Stimulated activated CD8-positive, alpha-beta memory T cell treated with anti-CD3 and anti-CD28 coated beads, Interleukin-12 subunit alpha, Interleukin-12 subunit beta, amount 100 ng/mL, for 1 hour (primary cell): ENCODE measurements at regions not wholly inside any gene's neighbourhood (a gene's known extent, or its start where the extent isn't known, plus 50 kb on each side); places are given as distances from the start of the nearest gene placed in this dataset.

Experiments
- DNase-seq: peaks from one replicate; pipeline ENCODE4 v3.0.0-alpha.2; 2020; ENCODE audit warnings: low read depth

GRCh38 chr13:73966331-73966730 is 167.9 kb downstream of the KLF12 start:
- no peak for DNase-seq

DNA sequence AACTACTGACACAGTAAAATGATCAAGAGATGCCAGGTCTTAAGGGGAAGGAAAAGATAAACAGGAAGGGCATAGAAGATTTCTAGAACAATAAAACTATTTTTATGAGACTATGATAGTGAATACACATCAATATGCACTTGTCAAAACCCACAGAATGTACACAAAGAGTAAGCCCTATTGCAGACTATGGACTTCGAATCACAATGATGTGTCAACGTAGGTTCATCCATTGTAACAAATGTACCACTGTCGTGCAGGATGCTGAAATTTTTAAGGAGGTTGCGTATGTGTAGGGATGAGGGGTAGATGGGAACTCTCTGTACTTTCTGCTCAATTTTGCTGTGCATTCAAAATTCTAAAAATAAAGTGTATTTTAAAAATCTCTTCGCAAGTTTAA is 171.9 kb downstream of the KLF12 start:
- no peak for DNase-seq

DNA sequence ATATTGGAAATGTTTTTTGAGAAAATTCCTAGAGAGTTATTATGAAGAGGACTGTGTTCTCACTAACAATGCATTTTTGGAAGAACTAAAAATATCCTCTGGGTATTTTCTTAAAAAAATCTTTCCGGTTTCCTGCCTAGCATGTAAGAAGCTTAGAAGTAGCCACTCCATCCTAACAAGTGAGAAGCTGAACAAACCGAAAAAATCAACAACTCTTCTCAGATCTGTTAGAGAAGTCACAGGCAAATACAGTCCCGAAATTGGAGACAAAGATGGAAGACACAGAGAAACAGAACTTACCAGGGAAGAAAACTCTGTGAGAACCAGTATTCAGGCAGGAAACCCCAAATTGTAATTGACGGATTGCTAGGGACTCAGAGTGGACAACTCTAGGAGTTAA is 173.0 kb downstream of the KLF12 start:
- no peak for DNase-seq

GRCh38 chr13:73960474-73960873 is 173.7 kb downstream of the KLF12 start:
- no peak for DNase-seq

- DNase-seq: no peak
Measured at GRCh38 chr13:73958657-73959397, 175.4 kb downstream of the KLF12 start.

DNA sequence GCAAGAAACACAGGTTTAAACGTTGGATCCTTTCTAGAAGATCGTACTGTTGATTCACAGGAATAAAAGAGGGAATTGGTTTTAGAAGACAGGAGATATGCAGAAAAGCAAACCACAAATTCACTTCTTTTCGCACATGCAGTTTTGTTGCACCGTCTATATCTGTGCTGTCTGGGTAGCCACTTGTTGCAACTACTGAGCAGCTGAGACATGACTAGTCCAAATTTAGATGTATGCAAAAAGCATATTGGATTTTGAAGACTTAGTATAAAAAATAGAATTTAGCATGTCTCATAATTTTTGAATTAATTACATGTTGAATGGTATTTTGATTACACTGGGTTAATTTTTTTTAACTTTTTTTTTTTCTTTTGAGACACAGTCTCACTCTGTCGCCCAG is 176.3 kb downstream of the KLF12 start:
- no peak for DNase-seq

GRCh38 chr13:73956795-73957408 is 177.3 kb downstream of the KLF12 start:
- no peak for DNase-seq

DNA sequence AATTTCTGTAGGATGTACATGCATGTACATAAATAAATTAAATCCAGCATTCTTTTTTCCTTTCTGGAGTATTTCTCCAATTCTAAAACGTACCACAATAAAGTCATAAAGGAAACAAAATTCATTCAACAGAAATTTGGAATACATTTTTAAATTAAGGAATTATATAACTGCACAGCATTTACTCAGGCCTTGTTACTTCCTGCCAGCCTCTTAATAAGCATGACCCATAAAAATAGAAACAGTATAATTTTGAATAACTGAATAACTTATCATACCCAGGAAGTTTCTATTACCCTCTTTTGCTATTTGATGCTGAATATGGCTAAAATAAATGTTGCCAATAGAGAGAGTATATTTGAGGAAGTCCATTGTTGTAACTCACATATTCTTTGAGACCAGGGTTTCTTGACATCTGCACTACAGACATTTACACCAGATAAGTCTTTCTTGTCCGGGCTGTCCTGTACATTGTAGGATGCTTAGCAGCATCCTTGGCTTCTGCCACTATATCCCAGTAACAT is 178.2 kb downstream of the KLF12 start:
- no peak for DNase-seq

GRCh38 chr13:73954808-73955207 is 179.4 kb downstream of the KLF12 start:
- no peak for DNase-seq

DNA sequence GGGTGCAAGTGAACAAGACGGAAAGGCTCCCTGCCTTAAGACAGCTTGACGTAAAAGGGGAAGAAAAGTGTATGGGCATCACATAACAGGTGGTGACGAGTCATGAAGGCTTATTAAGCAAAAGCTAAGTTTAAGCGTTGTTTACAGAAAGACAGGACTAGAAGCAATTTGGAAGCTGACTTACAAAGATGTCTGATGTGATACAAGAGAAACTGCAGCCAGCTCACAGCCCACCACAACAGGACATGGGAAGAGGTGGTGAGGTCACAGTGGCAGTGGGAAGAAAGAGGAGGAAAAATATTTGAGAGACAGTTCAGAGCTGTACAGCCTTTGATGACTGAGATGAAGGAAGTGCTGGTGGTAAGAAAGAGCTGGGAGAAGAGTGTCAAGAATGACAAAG is 181.6 kb downstream of the KLF12 start:
- no peak for DNase-seq

GRCh38 chr13:73948848-73949529 is 185.2 kb downstream of the KLF12 start:
- DNase-seq: no peak

- no peak for DNase-seq
Measured at GRCh38 chr13:73945871-73946270, 188.3 kb downstream of the KLF12 start.

DNA sequence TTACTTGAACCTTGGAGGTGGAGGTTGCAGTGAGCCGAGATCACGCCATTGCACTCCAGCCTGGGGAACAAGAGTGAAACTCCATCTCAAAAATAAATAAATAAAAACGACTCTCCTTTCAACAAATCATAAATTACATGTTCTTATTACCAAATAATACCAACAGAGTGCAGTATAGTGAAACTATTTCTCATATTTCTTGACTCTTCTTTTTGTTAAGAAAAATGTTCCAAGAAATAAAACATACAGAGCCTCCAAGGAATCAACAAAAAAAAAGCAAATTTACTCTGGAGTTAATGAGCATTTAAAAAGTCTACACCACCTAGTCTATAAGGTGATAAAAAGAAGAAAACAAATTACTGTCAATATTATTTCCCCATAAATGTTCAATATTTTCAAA is 188.8 kb downstream of the KLF12 start:
- no peak for DNase-seq

GRCh38 chr13:73943965-73944233 is 190.3 kb downstream of the KLF12 start:
- DNase-seq: no peak

- DNase-seq: no peak
Measured at GRCh38 chr13:73943137-73943964, 190.9 kb downstream of the KLF12 start.

- no peak for DNase-seq
Measured at GRCh38 chr13:73941752-73942151, 192.5 kb downstream of the KLF12 start.

DNA sequence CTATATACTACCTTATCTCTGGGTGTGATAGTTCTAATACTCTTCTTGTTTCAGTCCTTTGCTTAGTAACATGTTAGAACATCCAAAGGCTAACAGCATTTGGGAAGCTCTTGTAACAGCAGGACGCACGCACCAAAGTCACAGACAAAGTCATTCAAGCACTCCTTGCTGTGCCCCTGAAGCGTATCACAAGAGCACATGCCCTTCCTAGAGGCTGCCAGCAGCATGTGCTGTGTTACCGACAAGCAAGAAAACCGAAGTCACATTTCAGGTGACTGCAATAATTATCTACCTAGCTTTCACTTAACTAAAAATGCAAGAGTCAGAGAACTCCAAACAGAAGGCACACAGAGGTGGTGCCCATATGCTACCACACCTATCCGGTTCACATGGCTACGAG is 194.1 kb downstream of the KLF12 start:
- no peak for DNase-seq

- no peak for DNase-seq
Measured at GRCh38 chr13:73939603-73940002, 194.6 kb downstream of the KLF12 start.

DNA sequence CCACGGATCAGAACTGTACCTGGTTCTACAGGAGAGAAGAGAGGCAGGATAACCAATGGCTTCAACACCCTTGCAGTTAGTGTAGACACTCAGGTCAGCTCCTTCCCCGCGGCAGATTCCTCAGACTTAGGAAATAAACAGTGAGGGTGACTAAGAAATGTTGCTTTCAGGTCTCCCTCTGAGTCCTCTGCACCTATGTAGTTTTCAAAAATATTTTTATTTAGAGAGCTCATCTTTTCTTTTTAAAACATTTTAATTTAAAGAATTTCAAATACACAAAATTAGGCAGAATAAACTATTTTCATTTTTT is 195.2 kb downstream of the KLF12 start:
- DNase-seq: no peak

DNA sequence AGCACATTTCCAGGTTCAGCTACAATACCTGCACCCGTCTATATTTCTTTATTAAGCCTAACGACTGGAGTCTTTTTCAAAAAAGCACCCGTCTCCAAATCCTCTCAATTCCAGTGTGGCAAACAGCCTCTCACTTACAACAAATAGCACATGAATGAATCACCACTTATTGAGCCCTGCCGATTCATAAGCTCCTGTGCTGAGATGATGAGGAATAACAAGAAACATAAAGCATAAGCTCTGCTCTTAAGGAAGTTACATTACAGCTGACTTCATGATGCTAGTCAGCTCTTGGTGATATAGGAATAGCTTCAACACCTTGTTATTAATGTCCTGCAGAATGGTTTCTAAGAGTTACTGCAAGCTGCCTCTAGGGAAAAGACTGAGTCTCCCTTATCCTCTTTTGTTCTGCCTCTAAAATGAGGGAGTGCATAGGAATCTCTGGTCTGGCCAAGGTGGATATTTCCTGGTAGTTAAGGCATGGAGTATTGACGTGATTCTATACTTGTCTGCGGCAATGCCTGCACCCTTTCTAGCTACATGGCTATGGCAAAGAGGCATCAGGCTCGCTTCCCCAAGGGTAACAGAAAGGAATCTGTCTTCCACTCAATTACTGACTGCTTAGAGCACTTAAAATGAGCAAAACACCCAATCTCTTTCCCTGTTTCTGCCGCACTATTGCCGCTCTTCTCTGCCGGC is 195.7 kb downstream of the KLF12 start:
- DNase-seq: no peak

DNA sequence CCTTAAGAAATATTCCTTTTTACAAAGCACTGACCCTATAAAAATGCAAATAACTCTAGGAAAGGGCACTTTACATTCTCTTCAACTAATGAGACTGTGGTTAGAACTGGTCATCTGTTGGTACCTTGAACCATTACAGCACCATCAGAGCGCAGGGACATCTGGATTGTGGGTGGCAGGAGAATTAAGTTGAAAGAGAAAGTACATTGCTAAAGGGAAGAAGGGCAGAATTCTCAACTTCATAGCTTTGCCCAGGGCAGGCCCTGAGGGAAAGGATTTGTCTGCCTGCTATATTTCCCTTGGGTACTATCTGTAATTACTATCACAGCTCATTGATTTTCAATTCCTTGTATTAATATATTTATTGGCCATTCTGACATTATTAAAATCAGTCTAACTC is 196.8 kb downstream of the KLF12 start:
- DNase-seq: no peak

DNA sequence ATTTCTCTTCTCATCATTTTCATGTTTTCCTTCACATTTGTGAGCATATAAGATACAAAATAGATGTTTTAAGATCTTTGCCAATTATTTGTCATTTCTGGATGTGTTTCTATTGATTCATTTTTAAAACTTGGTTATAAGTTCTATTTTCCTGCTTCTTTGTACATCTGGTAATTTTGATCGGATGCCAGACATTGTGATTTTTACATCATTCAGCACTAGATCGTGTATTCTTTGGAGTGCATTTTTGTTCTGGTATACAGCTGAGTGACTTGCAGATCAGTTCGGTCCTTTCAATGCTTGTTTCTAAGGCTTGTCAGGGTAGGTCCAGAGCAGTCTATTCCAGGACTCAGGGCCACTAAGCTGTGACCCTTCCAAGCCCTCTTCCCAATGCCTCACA is 198.2 kb downstream of the KLF12 start:
- DNase-seq: no peak
